Right hindlimb (tissue), 1 donor: ENCODE measurements at regions not wholly inside any gene's neighbourhood (a gene's known extent, or its start where the extent isn't known, plus 50 kb on each side); places are given as distances from the start of the nearest gene placed in this dataset.
"Not testable (repeated sequence)": the region's sequence is repeated elsewhere in the genome, so short reads cannot be mapped to it uniquely, and the experiment has no call there.

Experiments used
- DNase-seq: peaks from one replicate; pipeline ENCODE4 v3.0.0-alpha.2; 2018

DNA sequence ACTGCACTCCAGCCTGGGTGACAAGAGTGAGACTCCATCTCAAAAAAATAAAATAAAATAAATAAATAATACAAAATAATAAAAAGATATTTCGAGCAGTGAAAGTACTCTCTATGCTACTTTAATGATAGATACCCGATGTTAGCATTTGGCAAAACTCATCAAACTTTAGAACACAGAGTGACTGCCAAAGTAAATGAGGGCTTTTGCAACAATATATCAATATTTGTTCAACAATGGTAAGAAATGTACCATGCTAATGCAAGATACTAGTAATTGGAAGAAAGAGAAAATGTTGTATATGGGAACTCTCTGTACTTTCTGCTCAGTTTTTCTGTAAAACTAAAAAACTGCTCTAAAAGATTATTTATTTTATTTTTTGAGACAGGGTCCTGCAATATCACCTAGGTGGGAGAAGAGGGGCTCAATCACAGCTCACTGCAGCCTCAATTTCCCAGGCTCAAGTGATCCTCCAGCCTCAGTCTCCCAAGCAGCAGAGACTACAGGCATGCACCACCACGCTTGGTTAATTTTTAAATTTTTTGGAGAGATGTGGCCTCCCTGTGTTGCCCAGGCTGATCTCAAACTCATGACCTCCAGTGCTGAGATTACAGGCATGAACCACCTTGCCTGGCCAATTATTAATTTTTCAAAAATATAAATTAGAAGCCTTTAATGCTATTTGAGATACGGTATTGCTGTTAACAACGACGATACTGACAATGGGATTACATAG is 650.5 kb upstream of the NR2F2 start:
- DNase-seq, result no peak

DNA sequence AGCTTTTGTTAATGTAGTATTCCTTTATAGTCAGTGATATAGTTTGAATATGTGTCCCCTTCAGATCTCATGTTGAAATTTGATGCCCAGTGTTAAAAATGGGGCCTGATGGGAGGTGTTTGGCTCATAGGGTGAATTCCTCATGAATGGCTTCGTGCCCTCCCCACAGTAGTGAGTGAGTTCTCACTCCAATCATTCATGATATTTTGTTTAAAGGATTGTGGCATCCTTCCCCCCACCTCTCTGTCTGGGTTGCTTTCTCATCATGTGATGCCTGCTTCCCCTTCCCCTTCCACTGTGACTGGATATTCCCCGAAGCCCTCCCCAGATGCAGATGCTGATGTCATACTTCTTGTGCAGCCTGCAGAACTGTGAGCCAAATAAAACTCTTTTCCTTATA is 649.8 kb upstream of the NR2F2 start:
- no peak for DNase-seq

DNA sequence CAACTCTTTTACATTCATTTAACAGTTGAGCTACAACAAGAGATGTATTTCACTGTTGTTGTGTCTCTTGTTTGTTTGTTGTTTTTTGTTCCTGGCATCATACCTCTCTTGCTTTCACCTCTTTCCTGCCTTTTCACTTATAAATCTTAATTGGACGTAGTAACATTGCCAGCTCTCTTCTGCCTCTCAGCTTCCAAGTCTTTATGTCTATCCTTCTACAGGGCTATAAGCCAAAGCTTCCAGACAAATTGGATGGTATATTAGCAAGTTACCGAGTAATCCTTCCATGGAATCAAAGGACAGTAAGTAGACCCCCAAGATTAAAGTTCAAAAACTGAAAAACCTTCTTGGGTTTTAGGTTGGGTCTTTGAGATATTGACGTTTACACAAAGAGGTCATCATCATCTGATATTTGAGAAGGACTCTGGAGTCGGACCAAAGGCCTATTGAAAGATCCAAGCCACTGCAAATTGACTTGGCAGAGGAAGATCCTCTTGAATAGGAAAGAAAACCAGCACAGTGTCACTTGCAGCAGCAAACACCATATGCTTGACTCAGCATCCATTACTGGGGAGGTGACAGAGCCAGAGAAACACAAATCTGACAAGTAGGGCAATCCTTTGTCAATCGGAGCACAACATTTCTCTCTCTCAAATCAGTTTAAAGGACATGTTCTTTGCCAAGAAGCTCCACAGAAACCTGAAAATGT is 648.5 kb upstream of the NR2F2 start:
- DNase-seq, result no peak

DNA sequence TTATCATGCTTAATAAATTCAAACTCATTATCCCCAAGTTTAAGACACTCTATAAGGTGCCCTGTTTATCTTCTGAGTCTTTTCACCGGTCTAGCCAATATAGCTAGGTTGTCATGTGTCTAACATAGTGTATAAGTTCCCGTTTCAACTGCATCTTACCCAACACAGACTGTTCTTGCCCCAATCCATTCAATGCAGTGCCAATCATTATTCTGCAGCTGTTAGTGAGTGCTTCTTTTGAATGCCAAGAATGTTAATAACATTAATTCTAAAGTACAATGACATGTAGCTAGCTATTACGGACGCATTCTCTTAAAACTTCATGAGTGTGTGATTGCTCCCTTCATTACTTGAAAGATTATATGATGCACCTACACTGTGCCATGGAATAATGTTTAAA is 646.4 kb upstream of the NR2F2 start:
- DNase-seq, result no peak

DNA sequence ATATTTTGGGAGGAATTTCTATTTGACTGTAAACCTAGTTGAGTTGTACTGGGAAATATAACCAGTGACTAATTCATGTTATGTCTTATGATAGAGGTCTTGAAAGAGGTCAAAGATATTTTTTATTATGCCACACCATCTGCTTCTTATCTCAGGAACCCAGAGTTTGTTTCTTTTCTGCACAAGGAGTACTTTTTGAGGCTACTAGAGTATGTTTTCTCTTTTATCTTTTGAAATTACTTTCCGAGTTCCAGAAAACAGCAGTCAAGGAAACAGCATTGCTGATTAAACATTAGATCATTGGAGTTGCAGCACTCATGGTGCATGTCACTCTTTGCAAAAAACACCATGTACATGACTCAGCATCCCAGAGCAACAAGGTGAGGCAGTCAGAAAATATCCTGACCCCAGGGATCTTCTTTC is 645.8 kb upstream of the NR2F2 start:
- no peak for DNase-seq

DNA sequence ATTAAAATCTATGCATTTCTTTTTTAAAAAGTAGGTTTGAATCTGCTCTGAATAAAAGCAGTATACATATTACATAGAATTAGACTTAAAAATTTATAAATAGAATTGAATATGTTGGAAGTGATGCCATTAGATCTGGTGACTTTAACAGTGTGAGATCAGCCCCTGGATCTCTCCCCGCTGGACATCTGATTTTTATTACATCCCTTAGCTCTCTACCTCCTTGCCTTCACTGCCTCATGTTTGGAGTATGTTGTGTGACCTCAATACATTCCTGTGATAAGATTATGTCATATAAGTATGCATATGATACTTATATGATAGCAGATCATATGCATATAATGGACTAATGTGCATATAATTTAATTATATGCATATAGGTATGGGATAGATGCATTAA is 643.4 kb upstream of the NR2F2 start:
- no peak for DNase-seq

DNA sequence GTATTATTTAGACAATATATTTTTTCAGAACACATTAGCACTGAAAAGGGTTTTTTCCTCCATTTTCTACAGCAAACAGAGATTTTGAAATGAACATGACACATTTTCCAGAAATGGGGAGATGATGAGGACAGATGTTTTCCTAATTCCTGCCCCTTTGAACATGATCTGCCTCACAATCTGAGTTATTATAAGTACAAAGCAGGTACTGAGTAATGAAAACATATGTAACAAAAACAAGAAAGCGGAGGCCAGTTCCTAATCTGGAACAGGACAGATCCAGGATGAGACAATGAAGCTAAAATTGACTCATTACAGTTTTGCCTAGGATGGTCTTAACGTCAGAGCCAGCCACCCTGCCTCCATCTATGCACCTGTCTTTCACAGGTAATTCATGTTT is 642.8 kb upstream of the NR2F2 start:
- no peak for DNase-seq

DNA sequence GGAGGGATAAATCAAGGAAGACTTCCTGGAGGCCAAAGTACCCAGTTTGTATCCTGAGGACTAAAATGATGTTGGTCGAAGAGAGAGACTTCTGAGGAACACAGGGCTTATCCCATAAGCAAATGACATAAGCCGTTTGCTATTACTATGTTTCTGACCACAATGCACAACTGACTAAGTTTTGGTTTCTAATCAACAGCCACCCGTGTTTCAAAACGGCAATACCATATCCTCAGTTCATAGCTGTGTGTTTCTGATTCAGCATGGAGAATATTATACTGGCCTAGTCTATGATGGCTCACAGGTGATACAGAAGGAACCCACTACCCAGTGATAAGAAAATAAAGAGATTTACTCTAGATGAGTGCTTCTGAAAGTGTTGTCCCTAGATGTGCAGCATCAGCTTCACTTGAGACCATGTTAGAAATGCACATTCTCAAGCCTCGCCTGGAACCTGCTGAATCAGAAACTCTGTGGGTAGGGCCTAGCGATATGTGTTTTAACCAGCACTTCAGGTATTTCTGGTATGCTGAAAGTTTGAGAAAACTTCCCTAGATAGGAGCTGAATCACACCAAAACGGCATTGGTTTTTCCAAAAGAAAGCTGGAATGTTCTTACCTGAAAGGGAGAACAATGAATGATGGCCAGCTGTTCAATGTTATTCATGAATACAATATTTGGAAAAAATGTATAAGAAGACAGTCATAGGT is 639.7 kb upstream of the NR2F2 start:
- DNase-seq, result no peak

DNA sequence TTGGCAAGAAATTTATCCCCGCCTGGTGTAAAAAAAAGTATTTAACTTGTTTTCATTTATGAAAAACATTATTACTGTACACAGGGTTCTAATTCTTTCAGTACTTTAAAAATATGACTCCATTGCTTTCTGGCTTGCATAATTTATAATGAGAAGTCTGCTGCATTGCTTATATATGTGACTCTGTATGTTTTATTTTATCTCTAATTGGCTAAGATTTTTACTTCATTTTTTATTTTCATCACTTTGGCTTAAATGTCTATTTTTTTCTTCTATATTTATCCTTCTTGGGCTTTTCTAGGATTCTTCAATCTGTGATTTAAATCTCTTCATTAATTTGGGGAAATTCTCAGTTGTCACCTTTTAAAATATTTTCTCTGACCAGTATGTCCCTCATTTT is 636.6 kb upstream of the NR2F2 start:
- DNase-seq, result no peak

DNA sequence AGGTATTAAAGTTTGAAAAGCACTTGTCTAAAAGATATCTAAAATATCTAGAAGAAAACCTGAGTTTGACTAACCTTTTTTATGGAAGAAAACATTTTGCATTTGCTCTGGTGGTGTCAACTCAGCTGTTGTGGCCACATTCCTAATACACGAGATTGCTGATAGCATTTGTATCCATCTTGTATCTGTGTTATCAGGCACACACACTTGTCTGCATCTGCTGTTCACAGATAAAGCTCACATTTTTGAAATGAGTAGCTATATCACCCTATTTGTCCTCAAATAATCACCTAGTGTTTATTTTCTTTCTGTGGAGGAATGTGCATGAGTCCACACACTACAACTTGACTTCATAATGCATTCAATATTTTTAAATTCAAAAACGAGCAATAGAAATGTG is 632.3 kb upstream of the NR2F2 start:
- DNase-seq, result no peak

DNA sequence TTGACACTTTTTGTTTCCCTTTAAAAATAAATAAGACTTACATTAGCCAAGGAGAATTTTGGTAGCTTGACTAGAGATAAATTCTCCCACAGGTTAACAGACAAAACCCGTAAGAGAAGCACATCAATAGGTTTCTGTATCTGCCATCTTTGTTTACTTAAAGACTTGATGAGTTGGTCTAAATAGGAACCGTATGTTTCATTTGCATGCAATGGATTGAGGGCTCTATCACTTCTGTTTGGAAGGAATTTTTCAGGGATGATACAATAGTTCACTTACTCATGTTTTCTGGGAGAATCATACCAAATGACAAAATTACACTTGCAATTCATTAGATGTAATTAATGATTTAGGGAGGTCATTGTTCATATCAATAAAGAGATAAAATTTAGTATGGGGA is 631.5 kb upstream of the NR2F2 start:
- DNase-seq, result no peak

DNA sequence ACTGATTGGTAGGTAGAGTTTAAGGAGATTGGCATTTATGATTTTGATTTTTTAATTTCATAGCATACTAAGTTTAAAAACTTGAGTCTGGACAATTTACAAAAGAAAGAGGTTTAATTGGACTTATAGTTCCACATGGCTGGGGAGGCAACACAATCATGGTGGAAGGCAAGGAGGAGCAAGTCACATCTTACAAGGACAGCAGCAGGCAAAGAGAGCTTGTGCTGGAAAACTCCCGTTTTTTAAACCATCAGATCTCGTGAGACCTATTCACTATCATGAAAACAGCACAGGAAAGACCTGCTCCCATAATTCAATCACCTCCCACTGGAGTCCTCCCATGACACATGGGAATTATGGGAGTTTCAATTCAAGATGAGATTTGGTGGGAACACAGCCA is 630.9 kb upstream of the NR2F2 start:
- no peak for DNase-seq

DNA sequence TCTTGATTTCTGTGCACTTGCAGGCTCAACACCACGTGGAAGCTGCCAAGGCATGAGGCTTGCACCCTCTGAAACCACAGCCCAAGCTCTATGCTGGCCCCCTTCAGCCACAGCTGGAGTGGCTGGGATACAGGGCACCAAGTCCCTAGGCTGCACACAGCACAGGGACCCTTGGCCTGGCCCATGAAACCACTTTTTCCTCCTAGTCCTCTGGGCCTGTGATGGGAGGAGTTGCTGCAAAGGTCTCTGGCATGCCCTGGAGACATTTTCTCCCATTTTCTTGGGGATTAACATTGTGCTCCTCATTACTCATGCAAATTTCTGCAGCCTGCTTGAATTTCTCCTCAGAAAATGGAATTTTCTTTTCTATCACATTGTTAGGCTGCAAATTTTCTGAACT is 629.8 kb upstream of the NR2F2 start:
- not testable (repeated sequence) for DNase-seq

DNA sequence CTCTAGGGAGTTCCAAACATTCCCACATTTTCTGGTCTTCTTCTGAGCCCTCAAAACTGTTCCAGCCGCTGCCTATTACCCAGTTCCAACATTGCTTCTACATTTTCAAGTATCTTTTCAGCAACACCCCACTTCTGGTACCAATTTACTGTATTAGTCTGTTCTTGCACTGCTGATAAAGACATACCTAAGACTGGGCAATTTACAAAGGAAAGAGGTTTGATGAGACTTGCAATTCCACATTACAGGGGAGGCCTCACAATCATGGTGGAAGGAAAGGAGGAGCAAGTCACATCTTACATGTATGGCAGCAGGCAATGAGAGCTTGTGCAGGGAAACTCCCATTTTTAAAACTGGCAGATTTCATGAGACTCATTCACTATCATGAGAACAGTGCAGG is 629.1 kb upstream of the NR2F2 start:
- DNase-seq, result no peak

DNA sequence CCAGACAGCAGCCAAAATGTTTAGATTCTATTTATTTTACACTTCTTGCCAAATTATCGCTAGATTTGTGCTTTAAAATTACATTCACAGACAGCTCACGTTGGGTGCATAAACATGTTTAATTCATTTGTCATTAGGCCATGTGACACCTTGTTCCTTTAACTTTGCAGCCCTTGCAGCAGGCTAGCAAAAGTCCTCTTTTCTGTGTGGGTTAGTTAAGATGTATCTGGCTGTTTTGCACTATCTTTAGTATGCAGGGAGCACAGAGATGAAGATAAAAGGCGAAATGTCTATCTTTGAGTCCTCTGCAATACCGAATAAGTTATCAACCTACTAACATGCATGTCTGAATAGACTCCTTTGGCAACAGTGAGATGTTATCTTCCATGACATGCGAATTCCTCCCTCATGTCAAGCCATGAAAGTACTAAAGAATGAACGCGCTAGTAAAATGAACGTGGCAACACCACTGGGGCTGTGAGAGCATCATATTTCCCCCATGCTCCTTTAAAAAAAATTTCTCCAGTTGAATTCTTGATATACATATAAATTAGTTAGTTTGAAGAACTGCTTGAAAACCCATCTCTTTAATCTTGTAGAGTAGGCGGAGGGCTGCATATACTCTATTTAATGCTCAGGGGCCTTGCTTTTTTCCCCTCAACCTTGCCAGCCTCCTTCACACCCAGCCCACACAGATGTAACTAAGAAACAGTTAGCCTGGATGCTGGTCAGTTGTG is 620.4 kb upstream of the NR2F2 start:
- no peak for DNase-seq

DNA sequence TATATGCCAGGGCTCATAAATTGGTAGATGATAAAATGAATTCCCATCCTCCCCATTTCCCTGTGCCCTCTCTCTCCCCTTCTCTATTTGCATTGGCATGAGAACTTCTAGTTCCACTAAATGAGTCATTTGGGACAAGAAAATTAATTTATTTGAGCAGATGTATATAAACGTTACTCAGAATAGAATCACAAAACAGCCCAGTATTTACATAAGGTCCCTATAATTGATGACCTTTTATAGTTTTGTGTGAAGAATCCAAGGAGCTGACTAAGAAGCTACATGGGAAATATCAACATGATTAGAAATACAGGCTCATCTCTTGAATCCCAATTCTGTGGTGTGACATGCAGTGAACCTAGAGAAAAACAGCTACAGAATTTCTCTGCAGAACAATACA is 617.7 kb upstream of the NR2F2 start:
- DNase-seq, result no peak

DNA sequence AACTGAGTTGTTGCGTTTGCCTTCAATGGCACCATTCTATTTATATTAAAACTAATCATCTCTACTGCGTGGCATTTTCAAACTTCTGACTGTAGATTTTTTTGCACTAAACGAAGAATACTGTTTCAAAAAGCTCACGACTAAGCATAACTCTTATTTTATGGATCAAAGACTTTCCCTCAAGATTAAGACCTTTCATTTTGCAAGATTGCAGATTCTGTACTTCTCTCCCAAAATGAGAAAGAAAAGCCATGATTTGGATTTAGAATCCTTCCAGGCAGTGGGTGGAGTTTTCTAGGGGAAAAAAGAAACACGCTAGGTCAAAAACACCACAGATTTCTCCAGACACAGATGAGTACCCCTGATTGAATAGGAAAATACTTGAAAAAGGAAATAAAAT is 617.2 kb upstream of the NR2F2 start:
- DNase-seq, result no peak

DNA sequence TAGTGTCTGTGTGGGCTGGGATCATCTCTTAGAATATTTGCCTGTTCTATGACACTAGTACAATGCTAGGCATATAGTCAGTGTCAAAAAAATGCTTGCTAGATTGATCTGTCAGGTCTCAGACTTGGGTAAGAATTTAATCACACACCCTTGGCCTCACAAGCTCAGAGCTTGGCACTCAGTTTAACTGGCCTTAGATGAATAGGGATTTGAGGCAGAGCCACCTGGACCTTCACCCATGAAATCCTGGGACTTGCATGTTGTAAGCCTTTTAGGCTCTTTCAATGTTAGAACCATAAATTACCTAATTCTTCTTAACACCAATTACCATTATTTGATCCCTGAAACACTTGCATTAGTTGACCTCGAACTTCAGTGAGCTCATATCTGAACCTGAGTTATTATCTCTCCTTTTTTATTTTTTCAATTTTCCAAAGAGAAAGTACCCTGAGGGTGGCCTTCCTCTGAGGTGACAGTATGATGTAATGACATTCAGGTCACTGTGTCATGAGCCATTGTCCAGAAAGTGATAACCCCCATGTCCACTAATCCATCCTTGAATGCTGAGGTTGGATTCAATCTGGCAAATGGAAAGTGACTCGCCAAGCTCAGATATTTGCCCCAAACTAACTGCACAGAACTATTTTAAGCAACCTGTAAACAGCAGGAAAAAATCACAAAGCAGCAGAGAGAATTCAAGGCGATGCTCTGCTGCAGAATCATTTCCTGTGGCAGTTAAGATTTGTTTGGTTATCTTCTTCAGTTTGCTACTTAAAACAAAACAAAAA is 615.2 kb upstream of the NR2F2 start:
- no peak for DNase-seq

DNA sequence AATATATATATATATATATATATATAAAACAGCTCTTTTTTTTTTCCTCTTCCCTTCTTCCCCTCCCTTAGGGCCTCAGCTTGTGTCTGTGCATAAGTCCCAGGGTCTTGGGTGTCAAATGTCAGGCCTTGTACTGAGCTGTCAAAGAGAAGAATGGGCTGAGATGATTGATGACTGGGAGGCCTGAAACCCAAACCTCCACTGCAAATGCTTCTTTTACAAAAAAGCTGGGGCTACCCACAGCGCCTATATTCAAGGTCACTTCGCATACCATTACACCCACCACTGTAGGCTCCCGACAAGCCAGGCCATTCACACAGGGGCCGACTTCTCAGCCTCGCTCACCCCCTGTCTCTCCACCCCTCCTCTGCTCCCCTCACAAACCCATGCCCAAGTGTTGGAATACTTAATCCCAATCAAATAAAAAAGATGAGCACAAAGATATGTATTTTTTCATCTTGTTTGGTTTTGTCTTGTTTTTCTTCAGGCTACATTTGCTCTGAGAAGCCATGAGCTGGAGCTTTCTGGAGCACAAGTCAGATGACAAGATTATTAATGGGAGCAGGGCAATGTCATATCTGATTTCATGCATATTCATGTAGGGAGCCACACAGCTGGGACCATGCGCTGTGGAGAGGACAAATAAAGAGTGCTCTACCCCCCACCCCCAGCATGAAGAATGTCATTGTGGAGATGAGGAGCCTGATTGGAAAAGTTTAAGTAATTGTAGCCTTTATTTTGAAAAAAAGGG is 614.4 kb upstream of the NR2F2 start:
- DNase-seq, result peak; percentile 21

DNA sequence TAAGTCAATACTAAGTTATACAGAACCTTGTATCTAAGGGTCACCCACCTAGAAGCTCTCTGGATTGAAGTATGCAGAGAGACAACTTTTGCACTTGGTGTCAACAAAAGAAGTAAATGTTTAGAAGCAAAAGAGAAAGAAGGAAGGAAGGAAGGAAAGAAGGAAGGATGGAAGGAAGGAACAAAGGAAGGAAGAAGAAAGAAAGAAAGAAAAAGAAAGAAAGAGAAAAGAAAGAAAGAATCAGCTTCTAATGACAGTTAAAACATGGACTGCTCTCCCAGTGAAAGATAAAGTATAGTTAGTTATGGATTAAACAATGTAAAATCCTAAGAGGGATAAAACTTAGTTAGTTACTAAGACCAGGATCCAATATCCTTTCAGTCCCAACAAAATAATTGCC is 613.8 kb upstream of the NR2F2 start:
- DNase-seq, result no peak

DNA sequence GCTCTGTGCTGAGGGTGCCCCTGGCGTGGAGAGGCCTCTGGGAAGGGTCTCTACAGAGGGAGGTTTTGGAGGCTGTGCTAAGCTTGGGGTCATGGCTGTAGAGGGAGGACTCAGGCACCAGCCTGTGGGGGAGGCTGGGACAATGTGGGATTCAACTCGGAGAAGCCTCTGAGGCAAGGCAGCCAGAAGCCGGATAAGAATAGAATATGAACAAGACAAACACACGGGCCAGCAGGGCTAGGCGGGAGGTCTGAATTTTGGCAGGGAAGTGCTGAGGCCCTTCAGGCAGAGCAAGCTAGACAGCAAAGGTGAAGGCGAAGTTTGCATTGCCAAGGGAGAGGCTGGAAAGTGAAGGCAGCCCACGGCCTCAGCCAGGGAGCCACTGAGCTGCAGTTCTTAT is 612.1 kb upstream of the NR2F2 start:
- DNase-seq, result peak; percentile 44
